ENCODE measurements at regions not wholly inside any gene's neighbourhood (a gene's known extent, or its start where the extent isn't known, plus 50 kb on each side); places are given as distances from the start of the nearest gene placed in this dataset.

DNA sequence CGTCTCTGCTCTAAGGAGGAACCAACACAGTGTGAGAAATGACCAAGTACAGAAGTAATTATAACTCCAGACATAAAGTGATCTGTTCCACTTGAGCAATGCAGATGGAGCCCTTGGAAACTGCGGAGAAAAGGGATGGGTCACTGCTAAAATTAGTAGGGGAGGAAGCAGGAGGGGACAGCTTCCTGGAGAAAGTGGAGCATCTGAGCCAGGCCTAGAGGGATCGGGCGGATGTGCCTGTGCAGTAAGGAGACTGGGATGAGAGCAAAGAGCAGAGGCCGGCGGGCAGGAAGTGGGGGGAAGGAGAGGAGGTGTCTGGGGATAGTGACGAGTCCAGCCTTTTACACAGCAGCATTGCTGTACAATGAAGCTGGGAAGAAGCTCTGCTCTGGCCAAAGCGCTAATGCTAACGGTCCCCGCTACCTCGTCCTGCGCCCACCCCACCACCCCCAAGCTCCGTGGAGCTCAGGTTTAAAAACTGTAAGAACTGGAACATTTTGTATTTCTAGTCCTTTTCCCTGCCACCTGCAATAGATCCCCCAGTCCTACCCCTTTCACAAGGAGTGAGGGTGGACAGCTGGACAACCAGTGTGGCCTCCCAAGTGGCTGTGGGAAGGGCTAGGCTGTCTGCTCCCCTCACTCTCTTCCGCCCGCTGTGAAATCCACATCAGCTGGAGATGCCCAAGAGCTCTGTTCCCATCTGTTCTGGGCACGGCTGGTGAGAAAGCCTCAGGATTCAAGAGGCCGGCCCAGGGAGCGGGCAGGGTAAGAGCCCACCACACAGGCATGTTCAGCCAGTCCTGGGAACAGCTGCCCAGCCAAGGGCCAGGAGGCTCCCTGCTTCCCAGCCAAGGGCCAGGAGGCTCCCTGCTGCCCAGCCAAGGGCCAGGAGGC, 53.0 kb upstream of the HES1 start:
- no peaks in the 10 kb centered on the region for H3K79me2 ChIP-seq (ENCODE audit: control insufficient read depth, insufficient read depth, low read length)
- DNase-seq (ENCODE audit: low read depth, low spot score) (no peak), FAIRE-seq (no peak)
- no peak overlapping the region for H3K9ac ChIP-seq (ENCODE audit: control insufficient read depth, extremely low read depth, insufficient read depth, low read length)
- H4K20me1 ChIP-seq (ENCODE audit: control insufficient read depth, extremely low read depth, insufficient read depth, low read length), result no peaks in the 10 kb centered on the region
- no peak overlapping the region for H3K4me3 ChIP-seq (ENCODE audit: control insufficient read depth in 2 of 3, extremely low read depth in 1 of 3, insufficient read depth in 2 of 3, low read depth in 1 of 3, low read length in 3 of 3)
- H3K9me3 ChIP-seq (ENCODE audit: control insufficient read depth, low read depth, low read length), result no peaks in the 10 kb centered on the region
- H3K27me3 ChIP-seq (ENCODE audit: control insufficient read depth, extremely low read depth, insufficient read depth, low read length), result peaks cover 17% of the 10 kb centered on the region
- H3K4me1 ChIP-seq (ENCODE audit: control insufficient read depth, extremely low read depth, insufficient read depth, low read length), result no peaks in the 10 kb centered on the region
- no peaks in the 10 kb centered on the region for H3K36me3 ChIP-seq (ENCODE audit: control insufficient read depth in 2 of 2, extremely low read depth in 1 of 2, insufficient read depth in 2 of 2, low read length in 2 of 2)
- H3K27ac ChIP-seq (ENCODE audit: control insufficient read depth, insufficient read depth, low read length), result no peak overlapping the region
- H2AFZ ChIP-seq (ENCODE audit: control insufficient read depth, low read length), result no peak overlapping the region
- no peak overlapping the region for H3K4me2 ChIP-seq (ENCODE audit: control insufficient read depth, extremely low read depth, insufficient read depth, low read depth, low read length)
- H3K9me1 ChIP-seq (ENCODE audit: control insufficient read depth, extremely low read depth, insufficient read depth, low read length), result no peaks in the 10 kb centered on the region
- TF ChIP-seq, protein P1, sequence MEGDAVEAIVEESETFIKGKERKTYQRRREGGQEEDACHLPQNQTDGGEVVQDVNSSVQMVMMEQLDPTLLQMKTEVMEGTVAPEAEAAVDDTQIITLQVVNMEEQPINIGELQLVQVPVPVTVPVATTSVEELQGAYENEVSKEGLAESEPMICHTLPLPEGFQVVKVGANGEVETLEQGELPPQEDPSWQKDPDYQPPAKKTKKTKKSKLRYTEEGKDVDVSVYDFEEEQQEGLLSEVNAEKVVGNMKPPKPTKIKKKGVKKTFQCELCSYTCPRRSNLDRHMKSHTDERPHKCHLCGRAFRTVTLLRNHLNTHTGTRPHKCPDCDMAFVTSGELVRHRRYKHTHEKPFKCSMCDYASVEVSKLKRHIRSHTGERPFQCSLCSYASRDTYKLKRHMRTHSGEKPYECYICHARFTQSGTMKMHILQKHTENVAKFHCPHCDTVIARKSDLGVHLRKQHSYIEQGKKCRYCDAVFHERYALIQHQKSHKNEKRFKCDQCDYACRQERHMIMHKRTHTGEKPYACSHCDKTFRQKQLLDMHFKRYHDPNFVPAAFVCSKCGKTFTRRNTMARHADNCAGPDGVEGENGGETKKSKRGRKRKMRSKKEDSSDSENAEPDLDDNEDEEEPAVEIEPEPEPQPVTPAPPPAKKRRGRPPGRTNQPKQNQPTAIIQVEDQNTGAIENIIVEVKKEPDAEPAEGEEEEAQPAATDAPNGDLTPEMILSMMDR (optimal IDR thresholded peaks at IDR 0.05 in 1 of 3, IDR thresholded peaks at IDR 0.05 in 1 of 3, conservative IDR thresholded peaks at IDR 0.05 in 1 of 3; ENCODE audit: extremely low read depth in 1 of 3, insufficient read depth in 2 of 3, low read length in 3 of 3), result no peak
- no peak for TF ChIP-seq EZH2 (IDR thresholded peaks at IDR 0.05; ENCODE audit: low read length)
- dilution Hi-C loops (cut with MboI; ENCODE audit: extremely low pct_ligation_motif_present, low sequenced_read_pairs), result no loop called here

DNA sequence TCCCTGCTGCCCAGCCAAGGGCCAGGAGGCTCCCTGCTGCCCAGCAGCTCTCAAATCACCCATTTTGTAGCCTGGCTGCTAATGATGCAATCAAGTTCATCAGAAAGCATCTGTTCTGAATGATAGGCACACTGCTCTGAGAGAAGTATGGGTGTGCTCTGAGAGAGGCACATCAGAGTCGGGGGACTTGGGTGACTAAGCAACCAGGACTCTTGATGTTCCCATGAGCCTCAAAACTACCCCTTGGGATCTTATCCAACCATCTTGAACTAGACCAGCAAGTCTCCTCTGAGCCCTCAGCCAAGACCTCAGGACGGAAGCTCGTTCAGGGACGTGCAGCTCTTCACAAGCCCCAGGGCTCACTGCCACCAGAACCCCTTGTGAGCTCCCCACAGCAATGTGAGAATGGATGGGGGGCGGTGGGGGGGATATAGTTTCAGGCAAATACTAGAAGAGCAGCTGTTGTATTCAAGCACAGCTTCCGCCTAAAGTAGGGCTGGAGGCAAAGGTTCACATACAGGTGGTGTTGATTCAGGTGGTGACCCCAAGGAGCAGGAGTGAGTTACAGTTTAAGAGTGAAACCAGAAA, 52.2 kb upstream of the HES1 start:
- Histone ChIP-seq H3K79me2 (ENCODE audit: control insufficient read depth, insufficient read depth, low read length) (no peaks in the 10 kb centered on the region), H2AFZ (ENCODE audit: control insufficient read depth, low read length) (no peak overlapping the region), H3K27me3 (ENCODE audit: control insufficient read depth, extremely low read depth, insufficient read depth, low read length) (peaks cover 17% of the 10 kb centered on the region), H4K20me1 (ENCODE audit: control insufficient read depth, extremely low read depth, insufficient read depth, low read length) (no peaks in the 10 kb centered on the region), H3K9me3 (ENCODE audit: control insufficient read depth, low read depth, low read length) (no peaks in the 10 kb centered on the region), H3K4me2 (ENCODE audit: control insufficient read depth, extremely low read depth, insufficient read depth, low read depth, low read length) (no peak overlapping the region), H3K27ac (ENCODE audit: control insufficient read depth, insufficient read depth, low read length) (no peak overlapping the region), H3K4me1 (ENCODE audit: control insufficient read depth, extremely low read depth, insufficient read depth, low read length) (no peaks in the 10 kb centered on the region), H3K9me1 (ENCODE audit: control insufficient read depth, extremely low read depth, insufficient read depth, low read length) (no peaks in the 10 kb centered on the region), H3K36me3 (ENCODE audit: control insufficient read depth in 2 of 2, extremely low read depth in 1 of 2, insufficient read depth in 2 of 2, low read length in 2 of 2) (no peaks in the 10 kb centered on the region), H3K9ac (ENCODE audit: control insufficient read depth, extremely low read depth, insufficient read depth, low read length) (no peak overlapping the region), H3K4me3 (ENCODE audit: control insufficient read depth in 2 of 3, extremely low read depth in 1 of 3, insufficient read depth in 2 of 3, low read depth in 1 of 3, low read length in 3 of 3) (no peak overlapping the region)
- dilution Hi-C loops (cut with MboI; ENCODE audit: extremely low pct_ligation_motif_present, low sequenced_read_pairs), result no loop called here
- TF ChIP-seq EZH2 (IDR thresholded peaks at IDR 0.05; ENCODE audit: low read length), result no peak
- TF ChIP-seq, protein P1 (optimal IDR thresholded peaks at IDR 0.05 in 1 of 3, IDR thresholded peaks at IDR 0.05 in 1 of 3, conservative IDR thresholded peaks at IDR 0.05 in 1 of 3; ENCODE audit: extremely low read depth in 1 of 3, insufficient read depth in 2 of 3, low read length in 3 of 3), result no peak
- DNase-seq (ENCODE audit: low read depth, low spot score) (no peak), FAIRE-seq (no peak)

Data from keratinocyte (primary cell).